Osteocyte (in vitro differentiated cells): ENCODE measurements at regions not wholly inside any gene's neighbourhood (a gene's known extent, or its start where the extent isn't known, plus 50 kb on each side); places are given as distances from the start of the nearest gene placed in this dataset.

ENCODE experiments used
- DNase-seq: peaks from one replicate; pipeline ENCODE4 v3.0.0; 2021; ENCODE audit warnings: mixed read lengths; ENCODE audit not compliant: unreplicated experiment; ENCODE audit errors: extremely low spot score
- H3K27ac Mint-ChIP-seq: one replicate; pipeline ENCODE4 v1.8.0; 2021; ENCODE audit warnings: mild to moderate bottlenecking, mixed read lengths; ENCODE audit not compliant: unreplicated experiment
- H3K27me3 Mint-ChIP-seq: one replicate; pipeline ENCODE4 v1.8.0; 2021; ENCODE audit warnings: mixed read lengths; ENCODE audit not compliant: unreplicated experiment
- H3K36me3 Mint-ChIP-seq: one replicate; pipeline ENCODE4 v1.8.0; 2021; ENCODE audit warnings: mixed read lengths; ENCODE audit not compliant: unreplicated experiment
- H3K4me1 Mint-ChIP-seq: one replicate; pipeline ENCODE4 v1.8.0; 2021; ENCODE audit warnings: mixed read lengths; ENCODE audit not compliant: unreplicated experiment
- H3K4me3 Mint-ChIP-seq: one replicate; pipeline ENCODE4 v1.8.0; 2021; ENCODE audit warnings: mild to moderate bottlenecking, moderate library complexity, mixed read lengths; ENCODE audit not compliant: unreplicated experiment
- H3K9me3 Mint-ChIP-seq: one replicate; pipeline ENCODE4 v1.8.0; 2021; ENCODE audit warnings: mixed read lengths; ENCODE audit not compliant: unreplicated experiment
- CTCF ChIP-seq: fragments of 200-600 bp; sonication (generic); IDR thresholded peaks from 2 replicates; pipeline ENCODE4 v1.5.0; 2021; ENCODE audit warnings: antibody characterized with exemption, mild to moderate bottlenecking, moderate library complexity

GRCh38 chr3:168889666-168890065, 773.8 kb downstream of the MECOM start:
- H3K27me3 Mint-ChIP-seq, result no peaks in the 10 kb centered on the region
- TF ChIP-seq CTCF, result no peak
- no peak overlapping the region for H3K27ac Mint-ChIP-seq
- DNase-seq, result no peak
- H3K4me1 Mint-ChIP-seq, result peaks cover 2% of the 10 kb centered on the region
- H3K36me3 Mint-ChIP-seq, result no peaks in the 10 kb centered on the region
- peaks cover under 1% of the 10 kb centered on the region for H3K9me3 Mint-ChIP-seq
- no peak overlapping the region for H3K4me3 Mint-ChIP-seq

DNA sequence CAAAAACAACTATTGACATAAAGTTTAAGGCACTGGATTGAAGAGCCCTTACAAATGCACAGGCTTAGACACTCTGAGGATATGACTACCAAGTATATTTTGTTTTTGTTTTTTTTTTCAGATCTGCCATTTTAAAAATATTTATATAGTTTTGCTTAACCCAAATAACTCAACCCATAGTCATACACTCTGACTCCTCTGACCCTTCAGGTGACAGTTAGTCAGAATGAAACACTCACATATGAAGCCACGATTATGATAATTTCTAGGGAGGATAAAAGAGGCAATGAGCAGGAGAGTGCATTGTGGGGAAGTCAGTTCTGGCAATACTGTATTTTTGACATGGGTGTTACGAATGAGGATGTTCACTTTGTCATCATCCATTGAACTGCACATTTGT, 774.7 kb downstream of the MECOM start:
- H3K9me3 Mint-ChIP-seq, result no peaks in the 10 kb centered on the region
- H3K27me3 Mint-ChIP-seq, result no peaks in the 10 kb centered on the region
- DNase-seq, result no peak
- H3K4me1 Mint-ChIP-seq, result peaks cover 7% of the 10 kb centered on the region
- no peak for TF ChIP-seq CTCF
- H3K27ac Mint-ChIP-seq, result no peak overlapping the region
- no peak overlapping the region for H3K4me3 Mint-ChIP-seq
- H3K36me3 Mint-ChIP-seq, result no peaks in the 10 kb centered on the region

- Mint-ChIP-seq H3K27me3 (no peaks in the 10 kb centered on the region), H3K4me3 (no peak overlapping the region)
Measured at GRCh38 chr3:168885028-168885427, 778.5 kb downstream of the MECOM start.

DNA sequence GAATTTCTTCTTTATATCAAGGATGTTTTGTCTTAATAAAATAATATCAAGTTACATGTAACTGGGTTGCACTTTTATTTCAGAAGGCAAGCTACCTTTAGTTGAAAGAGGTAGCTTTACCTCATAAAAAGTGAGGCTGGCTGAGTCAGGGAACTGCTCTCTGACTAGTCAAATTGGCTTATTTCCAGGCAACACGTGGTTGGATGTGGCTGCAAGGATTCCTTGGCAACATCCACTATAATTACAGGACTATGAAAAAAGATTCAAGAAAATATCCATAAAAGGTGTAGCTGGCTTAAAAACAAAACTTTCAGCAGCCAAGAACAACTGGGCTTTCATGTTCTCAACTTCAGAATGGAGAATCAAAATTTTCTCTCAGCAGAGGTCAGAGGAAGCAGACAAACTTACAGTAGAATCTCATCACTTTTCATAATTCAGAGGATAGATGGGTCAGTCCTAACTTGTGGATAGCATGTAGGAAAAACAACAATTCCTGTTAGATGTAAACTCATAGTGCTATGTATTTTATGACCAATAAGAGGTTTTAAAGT, 779.1 kb downstream of the MECOM start:
- Mint-ChIP-seq H3K27me3 (no peaks in the 10 kb centered on the region), H3K4me3 (no peak overlapping the region), H3K27ac (no peak overlapping the region), H3K4me1 (peaks cover 7% of the 10 kb centered on the region), H3K9me3 (no peaks in the 10 kb centered on the region), H3K36me3 (no peaks in the 10 kb centered on the region)
- no peak for DNase-seq
- TF ChIP-seq CTCF, result no peak

More at GRCh38 chr3:168885028-168885427, 778.5 kb downstream of the MECOM start:
- DNase-seq, result no peak
- Mint-ChIP-seq H3K4me1 (peaks cover 7% of the 10 kb centered on the region), H3K36me3 (no peaks in the 10 kb centered on the region), H3K27ac (no peak overlapping the region), H3K9me3 (no peaks in the 10 kb centered on the region)
- no peak for TF ChIP-seq CTCF

DNA sequence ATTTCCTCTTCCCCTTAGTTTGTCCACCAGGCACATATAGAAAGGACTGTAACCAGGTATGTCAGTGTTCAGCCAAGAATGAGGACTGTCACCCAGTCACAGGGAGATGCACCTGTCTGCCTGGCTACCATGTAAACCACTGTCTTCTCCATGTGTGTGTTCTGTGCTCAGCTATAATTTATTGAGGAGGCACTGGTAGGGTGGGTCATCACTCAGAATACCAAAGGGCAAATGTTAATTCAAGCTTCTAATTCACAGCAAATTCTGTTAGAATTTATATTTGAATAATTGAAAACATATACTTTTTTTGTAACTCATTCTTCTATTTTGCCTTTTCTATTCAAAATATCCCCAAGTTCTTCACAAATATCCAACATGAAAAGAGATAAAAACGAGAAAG, 780.4 kb downstream of the MECOM start:
- Mint-ChIP-seq H3K36me3 (no peaks in the 10 kb centered on the region), H3K9me3 (no peaks in the 10 kb centered on the region), H3K4me3 (no peak overlapping the region), H3K27ac (no peak overlapping the region), H3K4me1 (peaks cover 7% of the 10 kb centered on the region), H3K27me3 (no peaks in the 10 kb centered on the region)
- TF ChIP-seq CTCF, result no peak
- DNase-seq, result no peak
